RWPE2 (cell line): ENCODE measurements at regions not wholly inside any gene's neighbourhood (a gene's known extent, or its start where the extent isn't known, plus 50 kb on each side); places are given as distances from the start of the nearest gene placed in this dataset.

Source experiments
- ATAC-seq: fragments of 200-7000 bp; cut with Tn5 transposase; 3 replicates; pipeline ENCODE4 v1.9.1; 2021; ENCODE audit warnings: low read depth
- DNase-seq: peaks from one replicate; pipeline ENCODE4 v3.0.0-alpha.2; 2020; ENCODE audit warnings: low spot score
- H3K27ac ChIP-seq: fragments of 450-650 bp; 2 replicates; pipeline ENCODE4 v1.5.1; 2017; ENCODE audit warnings: mild to moderate bottlenecking; ENCODE audit not compliant: poor library complexity, severe bottlenecking
- H3K27me3 ChIP-seq: fragments of 250-450 bp; sonication (Bioruptor Pico); 2 replicates; pipeline ENCODE4 v1.5.1; 2021; ENCODE audit warnings: mild to moderate bottlenecking, moderate library complexity; ENCODE audit not compliant: insufficient read depth, poor library complexity, severe bottlenecking
- H3K36me3 ChIP-seq: fragments of 250-450 bp; sonication (Bioruptor Pico); 2 replicates; pipeline ENCODE4 v1.5.1; 2020; ENCODE audit warnings: low read depth, mild to moderate bottlenecking, moderate library complexity
- H3K4me1 ChIP-seq: fragments of 250-450 bp; sonication (Bioruptor Pico); 2 replicates; pipeline ENCODE4 v1.5.1; 2021; ENCODE audit warnings: mild to moderate bottlenecking, moderate library complexity; ENCODE audit not compliant: insufficient read depth, poor library complexity, severe bottlenecking
- H3K4me3 ChIP-seq: fragments of 250-450 bp; sonication (Bioruptor Pico); 2 replicates; pipeline ENCODE4 v1.5.1; 2021; ENCODE audit warnings: mild to moderate bottlenecking, moderate library complexity; ENCODE audit not compliant: severe bottlenecking
- H3K9me3 ChIP-seq: fragments of 250-450 bp; sonication (Bioruptor Pico); 2 replicates; pipeline ENCODE4 v1.5.1; 2021; ENCODE audit warnings: mild to moderate bottlenecking, moderate library complexity; ENCODE audit not compliant: severe bottlenecking
- CTCF ChIP-seq: fragments of 450-650 bp; IDR thresholded peaks from one replicate; pipeline ENCODE4 v1.5.1; 2017; ENCODE audit warnings: mild to moderate bottlenecking, moderate library complexity; ENCODE audit not compliant: poor library complexity, severe bottlenecking

GRCh38 chr11:71068963-71069362 is 183.4 kb downstream of the SHANK2 start:
- no peak for TF ChIP-seq CTCF
- Histone ChIP-seq H3K27me3 (no peaks in the 10 kb centered on the region), H3K9me3 (no peaks in the 10 kb centered on the region), H3K4me1 (no peaks in the 10 kb centered on the region), H3K27ac (no peak overlapping the region), H3K4me3 (no peak overlapping the region), H3K36me3 (no peaks in the 10 kb centered on the region)
- ATAC-seq: no peak
- no peak for DNase-seq

- Histone ChIP-seq H3K4me3 (no peak overlapping the region), H3K4me1 (no peaks in the 10 kb centered on the region), H3K27me3 (no peaks in the 10 kb centered on the region), H3K36me3 (no peaks in the 10 kb centered on the region), H3K27ac (no peak overlapping the region), H3K9me3 (no peaks in the 10 kb centered on the region)
- no peak for DNase-seq
- TF ChIP-seq CTCF: no peak
- ATAC-seq: no peak
Observed at GRCh38 chr11:71067753-71068152, 184.6 kb downstream of the SHANK2 start.

- TF ChIP-seq CTCF: no peak
- no peak for ATAC-seq
Observed at GRCh38 chr11:71066311-71066710, 186.1 kb downstream of the SHANK2 start.

GRCh38 chr11:71065841-71066240 is 186.5 kb downstream of the SHANK2 start:
- Histone ChIP-seq H3K4me1 (no peaks in the 10 kb centered on the region), H3K27ac (no peak overlapping the region), H3K36me3 (no peaks in the 10 kb centered on the region), H3K4me3 (no peak overlapping the region), H3K9me3 (no peaks in the 10 kb centered on the region), H3K27me3 (no peaks in the 10 kb centered on the region)
- ATAC-seq (no peak), DNase-seq (no peak)
- no peak for TF ChIP-seq CTCF

More at GRCh38 chr11:71066311-71066710, 186.1 kb downstream of the SHANK2 start:
- Histone ChIP-seq H3K27ac (no peak overlapping the region), H3K9me3 (no peaks in the 10 kb centered on the region), H3K36me3 (no peaks in the 10 kb centered on the region), H3K4me1 (no peaks in the 10 kb centered on the region), H3K4me3 (no peak overlapping the region), H3K27me3 (no peaks in the 10 kb centered on the region)
- DNase-seq: no peak

- Histone ChIP-seq H3K27ac (no peak overlapping the region), H3K27me3 (no peaks in the 10 kb centered on the region), H3K9me3 (no peaks in the 10 kb centered on the region), H3K4me3 (no peak overlapping the region), H3K4me1 (no peaks in the 10 kb centered on the region), H3K36me3 (no peaks in the 10 kb centered on the region)
- DNase-seq: no peak
- TF ChIP-seq CTCF: no peak
- ATAC-seq: no peak
Observed at GRCh38 chr11:71064702-71065515, 187.5 kb downstream of the SHANK2 start.
